ENCODE measurements at regions not wholly inside any gene's neighbourhood (a gene's known extent, or its start where the extent isn't known, plus 50 kb on each side); places are given as distances from the start of the nearest gene placed in this dataset.

DNA sequence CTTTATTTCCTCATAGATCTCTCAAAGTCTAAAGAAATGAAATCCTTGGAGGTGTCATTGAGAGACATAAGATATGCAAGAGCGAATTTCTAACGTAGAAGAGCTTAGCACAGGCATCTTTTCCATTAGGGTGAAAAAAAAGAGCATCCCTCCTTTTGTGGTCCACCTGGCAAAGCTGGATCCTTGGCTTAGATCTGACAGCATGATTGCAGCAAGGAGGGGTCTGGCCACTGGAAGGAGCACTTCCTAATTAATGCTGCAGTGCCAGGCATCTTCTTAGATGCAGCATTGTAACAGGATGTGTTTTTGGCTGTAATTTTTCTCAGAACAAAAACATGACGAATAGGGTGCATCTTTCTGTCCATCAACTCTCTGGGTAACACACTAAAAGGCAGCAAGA, 60.1 kb upstream of the TFAP2D start:
- no peak for DNase-seq

DNA sequence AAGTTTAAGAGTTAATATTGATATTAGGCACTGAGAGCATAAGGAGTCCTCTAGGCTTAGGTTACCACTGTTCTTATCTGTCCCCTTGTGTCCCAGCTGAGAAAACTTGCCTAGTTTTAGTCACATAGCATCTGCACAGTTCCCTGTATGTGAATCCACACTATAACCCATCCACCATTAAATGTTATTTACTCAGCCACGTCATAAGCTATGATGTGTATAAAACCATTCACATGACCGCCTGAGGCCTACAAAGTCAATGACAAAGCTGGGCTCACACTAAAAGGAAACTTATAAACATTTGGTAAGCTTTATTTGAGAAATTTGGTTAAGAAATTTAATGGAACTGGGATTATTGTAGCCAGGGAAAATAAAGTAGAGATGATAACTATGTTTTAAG, 59.2 kb upstream of the TFAP2D start:
- DNase-seq, result no peak

DNA sequence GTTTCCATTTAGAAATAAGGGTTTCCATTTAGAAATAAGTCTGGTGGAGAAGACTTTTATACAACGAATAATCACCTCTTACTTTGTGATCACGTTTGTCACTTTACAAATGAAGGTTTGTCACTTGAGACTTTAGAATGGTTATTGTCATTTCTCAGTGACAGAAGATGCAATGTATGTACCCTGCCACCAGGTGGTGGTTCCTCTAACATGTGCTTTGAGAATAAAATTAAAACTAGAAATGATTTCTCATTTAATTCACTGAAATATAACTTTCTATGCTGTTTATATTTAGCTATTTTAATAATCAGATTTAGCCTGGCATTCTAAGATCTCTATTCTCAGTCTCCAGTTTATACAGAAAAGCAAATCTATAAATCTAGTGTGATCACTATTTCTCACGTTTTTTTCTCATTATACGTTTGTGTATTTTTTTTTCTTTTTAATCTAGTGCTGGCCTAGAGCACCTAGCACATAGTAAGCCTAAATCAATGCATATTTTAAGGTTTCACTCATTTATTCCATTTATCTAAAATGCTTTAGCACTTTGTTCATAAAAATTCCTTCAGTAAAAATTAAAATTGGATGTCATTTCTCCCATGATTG, 57.4 kb upstream of the TFAP2D start:
- no peak for DNase-seq

DNA sequence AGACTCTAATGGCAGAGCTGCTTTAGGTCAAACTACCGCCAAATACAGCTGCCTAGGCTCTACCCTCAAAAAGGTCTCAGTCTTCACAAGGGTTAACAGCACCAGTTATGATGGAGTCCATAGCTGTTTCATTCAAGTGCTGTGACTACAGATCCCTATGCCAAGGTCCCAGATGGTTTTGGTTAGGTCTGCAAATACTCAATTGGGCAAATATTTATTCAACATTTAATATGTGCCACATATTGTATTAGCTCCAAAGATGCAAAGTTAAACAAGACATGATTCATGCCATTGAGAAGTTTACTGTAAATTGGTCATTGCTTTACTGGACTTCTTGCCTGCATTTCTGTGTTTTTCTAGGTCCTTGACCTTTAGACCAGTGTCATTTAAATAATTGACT, 55.8 kb upstream of the TFAP2D start:
- DNase-seq, result no peak

DNA sequence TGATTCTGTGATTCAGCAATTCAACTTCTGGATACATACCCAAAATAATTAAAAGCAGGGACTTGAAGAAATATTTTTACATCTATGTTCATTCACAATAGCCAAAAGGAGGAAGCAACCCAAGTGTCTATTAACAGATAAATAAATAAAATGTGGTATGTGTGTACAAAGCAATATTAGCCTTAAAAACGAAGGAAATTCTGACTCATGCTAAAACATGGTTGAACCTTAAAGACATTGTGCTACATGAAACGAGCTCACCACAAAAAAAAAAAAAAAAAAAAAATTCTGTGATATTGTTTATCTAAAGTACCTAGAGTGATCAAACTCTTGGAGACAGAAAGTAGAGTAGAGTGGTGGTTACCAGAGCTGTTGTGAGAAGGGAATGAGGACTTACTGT, 54.8 kb upstream of the TFAP2D start:
- no peak for DNase-seq

DNA sequence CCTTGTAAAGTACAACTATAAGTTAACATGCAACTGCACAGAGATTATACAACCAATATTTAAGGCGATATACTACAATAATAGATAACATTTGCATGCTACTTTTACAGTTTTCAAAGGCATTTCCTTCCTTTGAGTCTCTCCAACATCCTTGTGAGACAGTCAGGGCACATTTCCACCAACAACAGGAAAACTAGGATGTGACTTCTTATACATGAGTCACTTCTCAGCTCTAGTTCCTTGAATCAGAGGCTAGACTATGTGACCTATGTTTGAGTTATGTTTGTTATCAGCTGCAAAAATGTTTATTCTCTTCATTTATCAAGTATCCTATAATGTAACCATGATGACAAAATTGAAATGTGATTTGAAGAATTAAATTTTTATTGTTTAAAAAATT, 51.7 kb upstream of the TFAP2D start:
- no peak for DNase-seq

Measured in stimulated activated naive CD4-positive, alpha-beta T cell (primary cell).